Upper lobe of left lung (tissue), 6 donors: ENCODE measurements at regions not wholly inside any gene's neighbourhood (a gene's known extent, or its start where the extent isn't known, plus 50 kb on each side); places are given as distances from the start of the nearest gene placed in this dataset.

Experiments
- ATAC-seq, 2 donors: fragments of 200-7000 bp; cut with Tn5 transposase; one replicate each; pipeline ENCODE4 v1.9.1; 2022; ENCODE audit warnings: mild to moderate bottlenecking in 2 of 2, moderate library complexity in 2 of 2; ENCODE audit not compliant: low FRiP score in 2 of 2
- DNase-seq, 2 donors: peaks; one replicate each; pipeline ENCODE4 v3.0.0-alpha.2; 2019 to 2020
- H3K27ac ChIP-seq, 4 donors: fragments of 200-600 bp; sonication (generic); one replicate each; pipeline ENCODE4 v1.5.1; 2016 to 2019
- H3K27me3 ChIP-seq, 4 donors: fragments of 200-600 bp; sonication (generic); one replicate each; pipeline ENCODE4 v1.5.1; 2017 to 2019
- H3K36me3 ChIP-seq, 4 donors: fragments of 200-600 bp; sonication (generic); one replicate each; pipeline ENCODE4 v1.5.1; 2016 to 2019
- H3K4me1 ChIP-seq, 4 donors: fragments of 200-600 bp; sonication (generic); one replicate each; pipeline ENCODE4 v1.5.1; 2018 to 2019
- H3K4me3 ChIP-seq, 4 donors: fragments of 200-600 bp; sonication (generic); one replicate each; pipeline ENCODE4 v1.5.1; 2017 to 2019; ENCODE audit warnings: mild to moderate bottlenecking in 2 of 4, moderate library complexity in 1 of 4
- H3K9me3 ChIP-seq, 4 donors: fragments of 200-600 bp; sonication (generic); one replicate each; pipeline ENCODE4 v1.5.1; 2018 to 2019
- EP300 ChIP-seq, 4 donors: sonication (generic); formaldehyde crosslinking; IDR thresholded peaks; one replicate each; pipeline ENCODE4 v1.5.1; 2017; ENCODE audit warnings: antibody characterized with exemption in 4 of 4, control low read depth in 2 of 4
- POLR2A ChIP-seq, 4 donors: fragments of 450-650 bp; IDR thresholded peaks; one replicate each; pipeline ENCODE4 v1.5.1; 2016 to 2017; ENCODE audit warnings: antibody characterized with exemption in 4 of 4, mild to moderate bottlenecking in 2 of 4
- POLR2AphosphoS5 ChIP-seq, 2 donors: sonication (generic); formaldehyde crosslinking; IDR thresholded peaks; one replicate each; pipeline ENCODE4 v1.5.1; 2017; ENCODE audit warnings: antibody characterized with exemption in 2 of 2
- WGBS, 2 donors: methylation state at CpG; one replicate each; pipeline ENCODE4 v1.1.5; 2017 to 2018; 5-methylcytosine and 5-hydroxymethylcytosine counted together
- TF ChIP-seq, protein P1 (sequence below), 6 experiments: fragments of 450-650 bp in 4 of 6; fragments of 200-600 bp in 2 of 6; sonication (generic) in 2 of 6; IDR thresholded peaks; one replicate each; pipeline ENCODE4 v1.5.1; 2016 to 2019; ENCODE audit warnings: antibody characterized with exemption in 6 of 6
- donor health status: DM: no; HTN: no; CAD: no; lungs with moderate emphysema.
- donor health status: DM: no; HTN: yes; CAD: no; lungs with severe emphysema.

DNA sequence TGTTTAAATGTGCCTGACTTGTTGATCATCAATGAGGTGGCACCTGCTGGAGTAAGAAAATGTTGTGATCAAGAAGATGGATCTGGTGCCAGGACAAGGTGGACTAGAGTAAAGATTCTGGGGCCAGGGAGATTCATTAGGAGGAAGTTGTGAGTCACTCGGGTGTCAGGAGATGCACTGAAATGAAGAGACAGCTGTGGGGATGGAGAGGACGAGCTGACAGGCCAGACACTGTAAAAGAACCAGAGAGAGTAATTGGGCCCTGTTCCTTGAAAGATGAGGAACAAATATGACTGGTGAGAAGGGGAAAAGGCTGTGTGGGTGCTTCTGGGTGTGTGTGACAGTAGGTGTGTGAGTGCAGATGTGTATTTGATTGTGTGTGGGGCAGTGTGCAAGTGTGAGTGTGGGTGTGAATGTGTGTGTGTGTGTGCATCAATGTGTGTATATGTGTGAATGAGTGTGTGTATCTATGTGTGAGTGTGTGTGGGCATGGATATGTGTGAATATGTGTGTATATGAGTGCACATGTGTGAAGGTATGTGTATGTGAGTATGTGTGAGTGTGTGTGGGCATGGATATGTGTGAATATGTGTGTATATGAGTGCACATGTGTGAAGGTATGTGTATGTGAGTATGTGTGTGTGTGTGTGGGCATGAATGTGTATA is 260.5 kb downstream of the RFC3 start:
- Histone ChIP-seq H3K4me1 (peaks cover 0 to 6% (median 4%) of the 10 kb centered on the region in 4 donors), H3K9me3 (peaks cover 0 to 4% (median 0%) of the 10 kb centered on the region in 4 donors), H3K36me3 (no peaks in the 10 kb centered on the region), H3K4me3 (no peak overlapping the region), H3K27me3 (no peaks in the 10 kb centered on the region), H3K27ac (no peak overlapping the region)
- no peak for TF ChIP-seq POLR2AphosphoS5 (IDR thresholded peaks at IDR 0.05)
- TF ChIP-seq, protein P1, sequence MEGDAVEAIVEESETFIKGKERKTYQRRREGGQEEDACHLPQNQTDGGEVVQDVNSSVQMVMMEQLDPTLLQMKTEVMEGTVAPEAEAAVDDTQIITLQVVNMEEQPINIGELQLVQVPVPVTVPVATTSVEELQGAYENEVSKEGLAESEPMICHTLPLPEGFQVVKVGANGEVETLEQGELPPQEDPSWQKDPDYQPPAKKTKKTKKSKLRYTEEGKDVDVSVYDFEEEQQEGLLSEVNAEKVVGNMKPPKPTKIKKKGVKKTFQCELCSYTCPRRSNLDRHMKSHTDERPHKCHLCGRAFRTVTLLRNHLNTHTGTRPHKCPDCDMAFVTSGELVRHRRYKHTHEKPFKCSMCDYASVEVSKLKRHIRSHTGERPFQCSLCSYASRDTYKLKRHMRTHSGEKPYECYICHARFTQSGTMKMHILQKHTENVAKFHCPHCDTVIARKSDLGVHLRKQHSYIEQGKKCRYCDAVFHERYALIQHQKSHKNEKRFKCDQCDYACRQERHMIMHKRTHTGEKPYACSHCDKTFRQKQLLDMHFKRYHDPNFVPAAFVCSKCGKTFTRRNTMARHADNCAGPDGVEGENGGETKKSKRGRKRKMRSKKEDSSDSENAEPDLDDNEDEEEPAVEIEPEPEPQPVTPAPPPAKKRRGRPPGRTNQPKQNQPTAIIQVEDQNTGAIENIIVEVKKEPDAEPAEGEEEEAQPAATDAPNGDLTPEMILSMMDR (IDR thresholded peaks at IDR 0.05): no peak
- no peak for TF ChIP-seq POLR2A (IDR thresholded peaks at IDR 0.05)
- no peak for TF ChIP-seq EP300 (IDR thresholded peaks at IDR 0.05)
- no peak for DNase-seq
- 46 to 73% methylated on average over 2 of the region's 2 CpGs for WGBS, 2 donors
- ATAC-seq: no peak

- ATAC-seq: no peak
- TF ChIP-seq POLR2A (IDR thresholded peaks at IDR 0.05): no peak
- no peak for TF ChIP-seq POLR2AphosphoS5 (IDR thresholded peaks at IDR 0.05)
- H3K27ac ChIP-seq: no peak overlapping the region
- H3K36me3 ChIP-seq: no peaks in the 10 kb centered on the region
- H3K4me3 ChIP-seq: no peak overlapping the region
- DNase-seq: no peak
- H3K27me3 ChIP-seq: no peaks in the 10 kb centered on the region
- WGBS, 2 donors: 95 to 96% methylated on average over 2 of the region's 2 CpGs
- H3K9me3 ChIP-seq: peaks cover 0 to 7% (median 2%) of the 10 kb centered on the region in 4 donors
- no peaks in the 10 kb centered on the region for H3K4me1 ChIP-seq
These were observed 267.3 kb downstream of the RFC3 start for GRCh38 chr13:34085204-34085603.

DNA sequence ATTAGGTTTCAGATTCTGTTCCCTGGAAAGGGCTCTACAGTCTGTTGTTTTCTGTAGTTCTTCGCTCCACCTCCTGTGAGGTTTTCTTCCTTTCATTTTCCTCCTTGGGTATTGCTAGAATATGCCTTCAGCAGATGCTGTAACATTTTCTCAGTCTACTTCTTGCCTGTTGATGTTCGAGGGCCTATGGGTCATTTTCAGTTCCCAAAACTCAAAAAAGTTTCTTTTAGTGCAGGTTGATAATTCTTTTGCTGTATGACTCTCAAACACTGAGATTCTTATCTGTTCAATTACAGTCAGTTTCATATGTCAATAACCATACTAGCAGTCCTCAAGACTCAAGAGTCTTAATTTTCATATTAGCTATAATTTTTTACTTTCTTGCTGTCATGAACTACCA is 268.3 kb downstream of the RFC3 start:
- TF ChIP-seq POLR2AphosphoS5 (IDR thresholded peaks at IDR 0.05) (no peak), POLR2A (IDR thresholded peaks at IDR 0.05) (no peak), EP300 (IDR thresholded peaks at IDR 0.05) (no peak)
- TF ChIP-seq, protein P1 (IDR thresholded peaks at IDR 0.05): no peak
- WGBS, 2 donors: 80 to 83% methylated on average over 2 of the region's 2 CpGs
- Histone ChIP-seq H3K4me1 (no peaks in the 10 kb centered on the region), H3K27ac (no peak overlapping the region), H3K9me3 (peaks cover 0 to 7% (median 2%) of the 10 kb centered on the region in 4 donors), H3K36me3 (no peaks in the 10 kb centered on the region), H3K4me3 (no peak overlapping the region), H3K27me3 (no peaks in the 10 kb centered on the region)
- no peak for ATAC-seq
- DNase-seq: no peak

DNA sequence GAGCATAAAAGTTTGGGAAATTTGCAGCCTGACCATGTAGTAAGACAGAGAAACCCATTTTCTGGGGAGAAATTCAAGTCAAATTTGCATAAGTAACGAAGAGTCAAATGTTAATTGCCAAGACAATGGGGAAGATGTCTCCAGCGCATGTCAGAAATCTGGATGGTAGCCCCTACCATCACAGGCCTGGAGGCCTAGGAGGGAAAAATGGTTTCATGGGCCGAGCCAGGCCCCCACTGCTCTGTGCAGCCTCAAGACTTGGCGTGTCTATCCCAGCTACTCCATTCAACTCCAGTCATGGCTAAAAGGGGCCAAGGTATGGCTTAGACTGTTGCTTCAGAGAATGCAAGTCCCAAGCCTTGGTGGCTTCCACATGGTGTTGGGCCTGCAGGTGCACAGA is 269.8 kb downstream of the RFC3 start:
- DNase-seq: no peak
- ATAC-seq: no peak
- Histone ChIP-seq H3K4me1 (no peaks in the 10 kb centered on the region), H3K4me3 (no peak overlapping the region), H3K27ac (no peak overlapping the region), H3K36me3 (no peaks in the 10 kb centered on the region), H3K9me3 (peaks cover 0 to 7% (median 2%) of the 10 kb centered on the region in 4 donors), H3K27me3 (no peaks in the 10 kb centered on the region)
- TF ChIP-seq POLR2AphosphoS5 (IDR thresholded peaks at IDR 0.05): no peak
- TF ChIP-seq POLR2A (IDR thresholded peaks at IDR 0.05): no peak
- TF ChIP-seq, protein P1 (IDR thresholded peaks at IDR 0.05): no peak
- no peak for TF ChIP-seq EP300 (IDR thresholded peaks at IDR 0.05)
- 82 to 90% methylated on average over 3 to 4 of the region's 4 CpGs for WGBS, 2 donors

DNA sequence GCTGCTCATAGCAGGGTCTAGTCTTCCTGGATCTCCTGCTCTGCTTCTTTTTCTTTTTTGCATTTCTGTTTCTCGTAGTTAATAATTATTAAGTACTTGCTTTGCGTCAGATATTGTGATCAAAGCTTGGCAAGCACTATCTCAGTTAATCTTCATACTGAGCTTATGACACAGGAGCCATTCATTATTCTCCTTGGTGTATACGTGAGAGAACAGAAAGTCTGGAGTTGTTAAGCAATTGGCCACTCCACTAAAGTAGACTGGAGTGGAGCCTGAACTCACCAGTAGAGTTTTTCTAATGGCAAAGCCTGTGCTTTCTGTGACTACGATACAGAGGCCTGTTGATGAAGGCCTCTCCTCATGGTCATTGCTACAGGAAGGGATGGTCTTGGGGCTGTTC is 285.9 kb downstream of the RFC3 start:
- Histone ChIP-seq H3K4me3 (no peak overlapping the region), H3K27ac (no peak overlapping the region), H3K27me3 (no peaks in the 10 kb centered on the region), H3K9me3 (no peaks in the 10 kb centered on the region), H3K36me3 (no peaks in the 10 kb centered on the region), H3K4me1 (no peaks in the 10 kb centered on the region)
- TF ChIP-seq POLR2A (IDR thresholded peaks at IDR 0.05) (no peak), POLR2AphosphoS5 (IDR thresholded peaks at IDR 0.05) (no peak), EP300 (IDR thresholded peaks at IDR 0.05) (no peak)
- TF ChIP-seq, protein P1 (IDR thresholded peaks at IDR 0.05): no peak
- no peak for DNase-seq
- 75 to 77% methylated on average over 4 of the region's 4 CpGs for WGBS, 2 donors
- ATAC-seq: no peak
